ENCODE measurements at regions not wholly inside any gene's neighbourhood (a gene's known extent, or its start where the extent isn't known, plus 50 kb on each side); places are given as distances from the start of the nearest gene placed in this dataset.

DNA sequence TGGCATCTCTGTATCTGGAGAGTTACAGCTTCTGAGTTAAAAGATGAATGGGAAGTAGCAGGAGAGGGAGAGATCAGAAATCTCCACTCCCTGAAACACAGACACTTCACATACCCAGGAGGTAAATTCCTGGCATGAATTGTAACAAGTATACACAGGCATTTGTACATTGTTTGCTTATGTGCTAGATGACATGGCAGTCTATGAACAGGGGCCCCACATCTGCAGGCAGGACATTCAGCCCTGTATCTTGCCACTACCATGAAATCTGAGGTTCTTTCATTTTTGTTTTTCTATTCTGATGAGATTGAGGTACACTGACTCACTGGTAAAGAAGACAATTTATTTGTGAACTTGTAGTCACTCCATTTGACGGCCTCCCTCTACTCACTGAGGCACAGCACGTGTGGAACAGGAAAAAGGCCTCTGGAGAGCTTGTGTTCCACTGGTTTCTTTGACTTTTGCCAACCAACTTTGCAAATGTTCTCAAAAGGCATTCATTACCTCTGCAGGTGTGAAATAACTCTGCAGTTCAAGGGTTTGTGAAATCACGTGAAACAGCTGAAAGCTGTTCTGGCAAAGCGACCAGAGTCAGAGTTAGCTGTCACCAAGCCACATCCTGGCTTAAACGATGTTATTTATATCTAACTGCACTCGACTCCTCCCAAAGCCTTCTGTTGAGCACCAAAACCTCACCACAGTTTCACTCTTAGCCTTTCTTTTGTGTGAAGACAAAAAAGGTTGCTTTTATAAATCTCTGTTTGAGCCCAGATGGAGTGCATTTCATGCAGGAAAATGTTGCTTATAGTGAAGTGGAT is 401.3 kb upstream of the CFAP20DC start:
- TF ChIP-seq, protein P1, sequence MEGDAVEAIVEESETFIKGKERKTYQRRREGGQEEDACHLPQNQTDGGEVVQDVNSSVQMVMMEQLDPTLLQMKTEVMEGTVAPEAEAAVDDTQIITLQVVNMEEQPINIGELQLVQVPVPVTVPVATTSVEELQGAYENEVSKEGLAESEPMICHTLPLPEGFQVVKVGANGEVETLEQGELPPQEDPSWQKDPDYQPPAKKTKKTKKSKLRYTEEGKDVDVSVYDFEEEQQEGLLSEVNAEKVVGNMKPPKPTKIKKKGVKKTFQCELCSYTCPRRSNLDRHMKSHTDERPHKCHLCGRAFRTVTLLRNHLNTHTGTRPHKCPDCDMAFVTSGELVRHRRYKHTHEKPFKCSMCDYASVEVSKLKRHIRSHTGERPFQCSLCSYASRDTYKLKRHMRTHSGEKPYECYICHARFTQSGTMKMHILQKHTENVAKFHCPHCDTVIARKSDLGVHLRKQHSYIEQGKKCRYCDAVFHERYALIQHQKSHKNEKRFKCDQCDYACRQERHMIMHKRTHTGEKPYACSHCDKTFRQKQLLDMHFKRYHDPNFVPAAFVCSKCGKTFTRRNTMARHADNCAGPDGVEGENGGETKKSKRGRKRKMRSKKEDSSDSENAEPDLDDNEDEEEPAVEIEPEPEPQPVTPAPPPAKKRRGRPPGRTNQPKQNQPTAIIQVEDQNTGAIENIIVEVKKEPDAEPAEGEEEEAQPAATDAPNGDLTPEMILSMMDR (IDR thresholded peaks at IDR 0.05) = no peak
- intact Hi-C loops (cut with micrococcal nuclease) = loop anchor here (5.0 kb wide), 1 partner anchor 64 kb away; no protein-coding TSS in a partner anchor
- peaks cover 78% of the 10 kb centered on the region for H3K4me1 Mint-ChIP-seq (ENCODE audit: low read depth)
- H3K27me3 Mint-ChIP-seq = no peaks in the 10 kb centered on the region
- ATAC-seq (peak; percentile 90), DNase-seq (peak; percentile 80)
- H3K27ac Mint-ChIP-seq = peak overlapping the region; percentile 98
- H3K36me3 Mint-ChIP-seq (ENCODE audit: low read depth) = no peaks in the 10 kb centered on the region
- peak overlapping the region; percentile 55 for H3K4me3 Mint-ChIP-seq
- H3K9me3 Mint-ChIP-seq = peaks cover 7% of the 10 kb centered on the region
- ChIA-PET POLR2A (interaction anchor here (1.0 kb wide), 1 partner anchor 30 kb away, joined by 3 read pairs; no protein-coding TSS in a partner anchor), CTCF (interaction anchor here (1.5 to 1.6 kb wide), 2 partner anchors 26 to 44 kb away, joined by 3 to 7 read pairs; no protein-coding TSS in a partner anchor)

DNA sequence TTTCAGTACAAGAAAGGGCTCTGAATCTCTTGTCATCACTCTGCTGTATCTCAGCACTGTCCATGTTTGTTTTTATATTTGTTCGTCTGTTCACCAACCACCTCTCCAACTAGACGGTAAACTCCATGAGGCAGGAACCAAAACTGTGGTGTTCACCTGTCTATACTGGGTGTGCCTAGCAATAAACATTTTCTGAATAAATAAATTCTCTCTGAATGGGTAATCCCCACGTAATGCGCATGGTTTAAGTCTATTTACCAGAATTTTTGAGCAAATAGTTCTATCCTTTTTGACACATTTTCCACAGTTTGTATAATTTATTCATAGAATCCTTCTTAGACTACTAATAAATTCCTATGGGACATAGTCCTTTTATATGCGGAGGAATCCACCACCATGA is 400.6 kb upstream of the CFAP20DC start:
- no peak for ATAC-seq
- TF ChIP-seq, protein P1 (IDR thresholded peaks at IDR 0.05) = no peak
- H3K27ac Mint-ChIP-seq = peak overlapping the region; percentile 98
- no peaks in the 10 kb centered on the region for H3K27me3 Mint-ChIP-seq
- peaks cover 86% of the 10 kb centered on the region for H3K4me1 Mint-ChIP-seq (ENCODE audit: low read depth)
- intact Hi-C loops (cut with micrococcal nuclease) = loop anchor here (5.0 kb wide), 1 partner anchor 63 kb away; no protein-coding TSS in a partner anchor
- DNase-seq = no peak
- POLR2A ChIA-PET = interaction anchor here (1.2 kb wide), 1 partner anchor 23 kb away, joined by 3 read pairs; no protein-coding TSS in a partner anchor
- H3K4me3 Mint-ChIP-seq = no peak overlapping the region
- peaks cover 7% of the 10 kb centered on the region for H3K9me3 Mint-ChIP-seq
- H3K36me3 Mint-ChIP-seq (ENCODE audit: low read depth) = no peaks in the 10 kb centered on the region
- CTCF ChIA-PET = no interaction called here

DNA sequence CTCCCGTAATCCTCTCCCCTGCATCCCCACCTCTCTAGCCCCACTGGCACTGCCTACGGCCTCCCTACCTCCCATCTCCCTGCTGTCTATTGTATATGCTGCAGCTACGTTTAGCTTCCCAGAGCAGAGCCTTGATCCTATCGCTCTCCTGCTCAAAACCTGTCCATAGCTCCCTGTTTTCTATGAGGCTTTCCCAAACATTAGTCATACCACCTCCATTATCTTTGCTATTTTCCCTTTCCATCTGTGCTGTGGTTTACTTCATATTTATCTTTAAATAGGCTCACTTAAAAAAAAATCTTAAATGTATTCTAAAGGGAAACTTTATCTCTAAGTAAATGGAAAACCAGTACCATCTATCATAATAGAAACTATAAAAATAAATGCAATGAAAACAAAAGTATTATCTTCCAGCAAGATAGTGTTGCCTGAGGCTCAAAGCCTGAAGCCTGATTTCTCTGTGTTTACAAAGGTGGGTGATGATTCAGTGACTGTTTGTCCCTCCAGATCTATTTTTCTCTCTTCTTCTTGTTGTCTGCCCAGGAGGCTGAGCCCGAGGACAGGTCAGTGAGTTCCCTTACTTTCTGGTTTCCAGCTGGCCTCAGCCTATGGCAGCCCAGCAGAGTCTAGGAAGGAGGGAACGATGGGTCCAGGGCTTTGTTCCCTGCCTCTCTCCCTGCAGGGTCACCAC is 397.1 kb upstream of the CFAP20DC start:
- Mint-ChIP-seq H3K27ac (peak overlapping the region; percentile 21), H3K4me3 (no peak overlapping the region), H3K4me1 (ENCODE audit: low read depth) (peaks cover 87% of the 10 kb centered on the region), H3K27me3 (no peaks in the 10 kb centered on the region), H3K9me3 (peaks cover 4% of the 10 kb centered on the region), H3K36me3 (ENCODE audit: low read depth) (no peaks in the 10 kb centered on the region)
- TF ChIP-seq, protein P1 (IDR thresholded peaks at IDR 0.05) = no peak
- ChIA-PET CTCF (interaction anchor here (0.7 kb wide), 1 partner anchor 10 kb away, joined by 3 read pairs; no protein-coding TSS in a partner anchor), POLR2A (interaction anchor here (4.2 kb wide), 1 partner anchor 20 kb away, joined by 27 read pairs; no protein-coding TSS in a partner anchor)
- ATAC-seq (no peak), DNase-seq (no peak)
- intact Hi-C loops (cut with micrococcal nuclease) = no loop called here

DNA sequence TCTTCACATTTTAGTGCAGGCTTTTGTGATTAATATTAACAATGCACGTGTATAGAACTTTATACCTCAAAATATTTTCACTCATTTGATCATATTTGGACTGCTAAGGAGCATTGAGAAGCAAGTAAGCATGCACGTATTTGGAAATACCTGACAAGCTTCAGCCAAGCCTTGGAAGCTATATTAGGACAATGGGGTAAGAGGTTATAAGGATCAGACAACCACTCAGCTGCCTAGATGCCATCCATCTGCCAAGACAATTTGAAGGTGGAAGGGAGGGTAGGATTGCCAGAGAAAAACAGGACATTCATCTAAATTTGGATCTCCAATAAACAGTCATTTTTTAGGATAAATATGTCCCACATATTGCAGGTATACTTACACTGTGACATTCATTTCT is 394.9 kb upstream of the CFAP20DC start:
- H3K9me3 Mint-ChIP-seq = peaks cover 4% of the 10 kb centered on the region
- POLR2A ChIA-PET = interaction anchor here (1.6 to 4.2 kb wide), 2 partner anchors 17 to 59 kb away, joined by 5 to 27 read pairs; no protein-coding TSS in a partner anchor
- no peaks in the 10 kb centered on the region for H3K27me3 Mint-ChIP-seq
- H3K4me1 Mint-ChIP-seq (ENCODE audit: low read depth) = peaks cover 67% of the 10 kb centered on the region
- H3K27ac Mint-ChIP-seq = peak overlapping the region; percentile 96
- ATAC-seq (no peak), DNase-seq (no peak)
- TF ChIP-seq, protein P1 (IDR thresholded peaks at IDR 0.05) = no peak
- no peaks in the 10 kb centered on the region for H3K36me3 Mint-ChIP-seq (ENCODE audit: low read depth)
- intact Hi-C loops (cut with micrococcal nuclease) = no loop called here
- H3K4me3 Mint-ChIP-seq = no peak overlapping the region
- CTCF ChIA-PET = interaction anchor here (0.9 to 3.2 kb wide), 4 partner anchors 15 to 114 kb away, joined by 3 to 19 read pairs (median 6); no protein-coding TSS in a partner anchor

Measured in activated CD8-positive, alpha-beta T cell treated with anti-CD3 and anti-CD28 coated beads for 36 hours (primary cell).